GM21367 (cell line): ENCODE measurements at regions not wholly inside any gene's neighbourhood (a gene's known extent, or its start where the extent isn't known, plus 50 kb on each side); places are given as distances from the start of the nearest gene placed in this dataset.
"Not testable (repeated sequence)": the region's sequence is repeated elsewhere in the genome, so short reads cannot be mapped to it uniquely, and the experiment has no call there.

ENCODE experiments used
- ATAC-seq: cut with Tn5 transposase; IDR thresholded peaks from one replicate; pipeline ENCODE4 v1.9.1; 2021; ENCODE audit not compliant: unreplicated experiment

DNA sequence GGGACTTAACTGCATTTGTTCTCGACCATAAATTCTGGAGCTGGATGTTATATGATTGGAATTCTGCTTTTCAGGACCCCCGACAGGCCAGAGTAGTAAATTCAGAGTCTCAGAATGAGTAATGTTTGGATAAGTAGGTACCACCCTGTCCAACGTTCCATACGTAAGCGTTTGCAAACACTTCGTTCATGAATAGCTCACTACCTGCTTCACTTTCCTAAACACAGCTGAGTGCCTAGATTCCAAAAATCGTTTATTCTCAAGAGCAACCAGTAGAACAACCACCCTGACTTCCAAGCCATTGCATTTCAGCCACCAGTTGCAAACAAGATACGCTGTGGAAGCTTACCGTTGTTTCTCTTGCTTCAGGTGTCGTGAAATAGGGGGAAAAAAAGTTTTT is 101.3 kb upstream of the DMRT1 start:
- ATAC-seq = no peak

DNA sequence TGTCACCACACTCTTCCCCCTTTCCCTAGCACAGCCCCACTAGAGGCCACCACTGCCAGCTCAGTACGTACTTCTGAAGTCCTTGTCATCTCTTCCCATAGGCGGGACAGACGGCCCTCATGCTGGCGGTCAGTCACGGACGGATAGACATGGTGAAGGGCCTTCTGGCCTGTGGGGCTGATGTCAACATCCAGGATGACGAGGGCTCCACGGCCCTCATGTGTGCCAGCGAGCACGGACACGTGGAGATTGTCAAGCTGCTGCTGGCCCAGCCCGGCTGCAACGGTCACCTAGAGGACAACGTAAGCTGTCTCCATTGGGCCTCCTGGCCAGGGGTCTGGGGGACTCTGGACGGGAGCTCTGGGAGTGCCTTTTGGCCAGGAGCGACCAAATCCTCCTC is 99.4 kb upstream of the DMRT1 start:
- ATAC-seq = no peak

GRCh38 chr9:742914-743589 is 98.4 kb upstream of the DMRT1 start:
- ATAC-seq = no peak

DNA sequence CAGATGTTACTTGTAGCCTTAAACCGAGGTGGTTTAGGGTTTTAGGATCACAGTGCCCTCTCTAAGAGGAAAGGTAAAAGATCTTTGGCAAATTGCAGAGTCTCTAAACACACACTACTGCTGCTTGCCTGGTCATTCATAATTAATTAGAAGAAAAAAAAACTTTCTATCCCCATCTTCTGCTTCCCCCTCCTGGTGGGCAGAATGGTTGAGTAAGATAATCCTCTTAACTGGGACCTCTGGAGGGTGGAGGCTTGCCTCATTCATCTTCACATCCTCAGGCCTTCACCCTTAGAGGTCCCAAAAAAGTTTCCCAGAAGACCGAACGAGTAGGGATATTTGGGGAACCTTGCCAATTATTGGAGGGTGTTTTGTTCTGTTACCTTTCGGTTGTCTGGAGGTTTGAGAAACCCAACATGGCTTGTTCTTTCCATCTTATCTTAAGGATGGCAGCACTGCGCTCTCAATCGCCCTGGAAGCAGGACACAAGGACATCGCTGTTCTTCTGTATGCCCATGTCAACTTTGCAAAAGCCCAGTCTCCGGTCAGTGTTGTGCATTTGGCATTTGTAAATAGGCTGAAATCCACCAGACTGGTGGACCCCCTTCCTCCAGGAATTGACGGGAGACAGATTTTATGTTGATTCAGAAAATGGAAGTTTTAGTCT is 97.3 kb upstream of the DMRT1 start:
- ATAC-seq = no peak

GRCh38 chr9:744790-745484 is 96.6 kb upstream of the DMRT1 start:
- ATAC-seq = no peak

DNA sequence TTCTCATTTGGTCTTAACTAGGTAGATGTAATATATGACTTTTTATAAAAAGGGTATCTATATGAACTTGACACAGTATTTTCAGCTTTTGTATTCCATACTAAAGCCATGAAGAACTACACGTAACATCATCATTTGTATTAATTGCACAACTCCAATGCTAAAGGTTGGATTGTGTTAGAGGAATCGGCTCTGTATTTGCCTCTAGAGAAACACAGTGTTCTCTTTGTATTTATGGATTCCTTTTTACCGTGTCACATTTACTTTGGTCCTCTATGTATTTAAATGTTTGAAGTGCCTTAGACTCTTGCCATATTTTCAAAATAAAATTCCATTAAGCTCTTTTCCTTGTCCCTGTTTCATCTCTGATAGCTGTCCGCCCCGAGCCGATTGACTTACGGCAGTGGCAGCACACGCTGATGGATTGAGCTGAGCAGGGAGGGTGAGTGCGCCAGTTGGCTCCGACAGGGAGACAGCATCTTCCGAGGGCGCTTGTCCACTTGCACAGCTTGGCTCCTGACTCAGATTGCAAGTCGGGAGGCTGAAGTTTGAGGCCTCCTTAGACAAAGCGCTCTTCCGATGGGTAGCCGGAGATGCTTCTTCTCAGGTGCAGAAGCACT is 95.6 kb upstream of the DMRT1 start:
- no peak for ATAC-seq

DNA sequence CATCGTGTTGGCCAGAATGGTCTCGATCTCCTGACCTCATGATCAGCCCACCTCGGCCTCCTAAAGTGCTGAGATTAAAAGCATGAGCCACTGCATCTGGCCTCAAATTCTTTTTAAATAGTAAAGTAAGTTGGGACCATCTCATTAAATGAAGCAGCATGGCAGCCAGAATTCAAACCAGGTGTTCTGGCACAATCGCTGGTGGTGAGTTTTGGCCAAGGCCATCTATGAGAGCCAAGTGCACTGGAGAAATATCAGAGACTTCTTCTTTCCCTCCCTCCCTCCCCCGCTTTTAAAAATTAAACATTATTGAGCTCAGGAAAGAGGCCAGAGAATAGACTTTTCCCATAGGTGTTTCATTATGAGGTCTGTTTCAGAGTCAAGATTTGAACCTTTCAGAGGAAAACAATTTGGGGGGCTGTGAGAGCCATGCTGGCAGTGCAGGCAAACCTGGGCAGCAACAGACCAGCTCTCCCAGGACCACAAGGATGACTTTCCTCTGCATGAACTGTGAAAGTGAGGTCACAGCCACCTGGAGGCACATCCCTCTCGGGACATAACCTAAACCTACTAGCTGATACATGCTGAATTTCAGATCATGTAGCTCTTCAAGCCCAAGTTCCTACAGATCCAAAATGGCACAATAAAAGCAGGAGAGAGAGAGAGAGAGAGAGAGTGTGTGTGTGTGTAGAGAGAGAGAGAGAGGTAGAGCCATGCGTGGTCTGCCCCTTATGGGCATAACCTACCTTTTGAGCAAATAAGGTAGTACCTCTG is 94.6 kb upstream of the DMRT1 start:
- no peak for ATAC-seq

DNA sequence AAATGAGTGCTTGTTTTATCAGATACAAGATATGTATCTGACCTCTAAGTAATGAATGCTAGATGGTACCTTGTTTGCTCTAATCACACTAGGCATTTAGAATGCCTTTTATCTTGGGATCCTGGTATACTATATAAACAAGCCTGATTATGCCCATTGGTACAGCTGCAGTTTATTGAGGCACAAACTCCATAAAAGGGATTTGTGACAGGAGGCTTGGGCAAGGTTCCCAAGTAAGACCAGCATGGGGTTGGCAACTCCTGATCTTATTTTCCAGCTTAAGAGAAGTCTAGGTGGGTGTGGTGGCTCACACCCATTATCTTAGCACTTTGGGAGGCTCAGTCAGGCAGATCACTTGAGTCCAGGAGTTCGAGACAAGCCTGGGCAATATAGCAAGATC is 93.9 kb upstream of the DMRT1 start:
- ATAC-seq = no peak

GRCh38 chr9:748861-749497 is 92.5 kb upstream of the DMRT1 start:
- no peak for ATAC-seq

DNA sequence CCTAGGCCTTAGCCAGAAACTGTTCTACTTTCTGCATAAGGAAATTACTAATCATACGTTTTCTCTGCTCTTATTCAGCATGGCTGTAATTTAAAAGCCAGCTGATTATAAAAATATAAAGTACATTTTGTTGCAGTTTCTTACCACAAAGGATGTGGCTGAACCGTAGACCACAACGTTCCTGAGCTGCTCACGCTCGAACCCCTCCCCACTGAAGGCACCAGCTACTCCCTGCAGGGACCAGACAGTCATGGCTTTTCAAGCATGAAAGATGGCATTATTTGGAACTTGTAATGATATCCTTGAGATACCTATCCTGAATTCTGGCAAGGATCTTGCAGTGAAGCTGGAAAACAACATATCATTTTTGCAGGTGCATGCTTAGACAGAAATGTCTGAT is 91.8 kb upstream of the DMRT1 start:
- ATAC-seq = no peak

DNA sequence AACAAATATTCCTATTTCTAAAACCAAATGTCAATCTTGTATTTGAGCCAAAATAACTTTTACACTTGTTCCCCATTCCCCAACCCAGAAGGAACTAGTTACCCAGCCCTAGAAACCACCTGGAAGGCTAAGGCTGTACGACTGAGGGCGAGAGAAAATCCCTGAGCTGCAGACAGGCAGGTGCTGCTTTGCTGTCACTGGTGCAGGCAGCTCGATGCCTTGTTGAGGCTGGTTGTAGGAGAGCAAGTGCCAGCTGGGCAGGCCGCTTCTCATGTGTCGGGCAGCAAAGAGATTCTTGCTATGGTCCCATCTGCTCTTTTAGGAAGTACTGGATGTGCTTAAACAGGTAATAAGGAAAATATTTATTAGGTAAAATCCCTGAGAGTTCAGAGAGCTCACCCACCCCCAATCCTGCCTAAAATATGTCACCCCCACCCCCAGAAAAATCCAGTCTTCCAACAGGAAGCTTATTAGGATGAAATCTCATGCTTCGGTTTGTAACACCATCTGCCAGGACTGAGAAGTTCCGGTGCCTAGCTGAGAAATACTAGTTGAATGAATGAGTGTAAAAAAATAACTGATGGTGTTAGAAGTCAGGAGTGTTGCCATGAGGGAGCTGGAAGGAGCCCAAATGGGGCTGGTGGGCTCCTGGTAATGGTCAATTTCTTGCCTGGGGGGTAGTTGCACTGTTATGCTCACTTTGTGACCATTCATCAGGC is 91.1 kb upstream of the DMRT1 start:
- no peak for ATAC-seq

- peak; percentile 86 for ATAC-seq
Measured at GRCh38 chr9:751137-752051, 90.1 kb upstream of the DMRT1 start.

GRCh38 chr9:752201-752600 is 89.3 kb upstream of the DMRT1 start:
- no peak for ATAC-seq

GRCh38 chr9:752681-753200 is 88.8 kb upstream of the DMRT1 start:
- ATAC-seq = no peak

DNA sequence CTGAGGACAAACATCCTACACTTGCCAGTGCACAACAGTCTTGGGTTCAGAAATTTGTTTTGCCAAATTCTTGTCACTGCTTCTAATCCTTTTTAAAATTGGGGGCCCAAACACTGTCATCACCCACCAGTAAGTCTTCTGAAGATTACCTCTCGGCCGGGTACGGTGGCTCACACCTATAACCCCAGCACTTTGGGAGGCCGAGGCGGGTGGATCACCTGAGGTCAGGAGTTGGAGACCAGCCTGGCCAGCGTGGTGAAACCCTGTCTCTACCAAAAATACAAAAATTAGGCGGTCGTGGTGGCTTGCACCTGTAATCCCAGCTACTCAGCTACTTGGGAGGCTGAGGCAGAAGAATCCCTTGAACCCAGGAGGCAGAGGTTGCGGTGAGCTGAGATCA is 87.8 kb upstream of the DMRT1 start:
- not testable (repeated sequence) for ATAC-seq

DNA sequence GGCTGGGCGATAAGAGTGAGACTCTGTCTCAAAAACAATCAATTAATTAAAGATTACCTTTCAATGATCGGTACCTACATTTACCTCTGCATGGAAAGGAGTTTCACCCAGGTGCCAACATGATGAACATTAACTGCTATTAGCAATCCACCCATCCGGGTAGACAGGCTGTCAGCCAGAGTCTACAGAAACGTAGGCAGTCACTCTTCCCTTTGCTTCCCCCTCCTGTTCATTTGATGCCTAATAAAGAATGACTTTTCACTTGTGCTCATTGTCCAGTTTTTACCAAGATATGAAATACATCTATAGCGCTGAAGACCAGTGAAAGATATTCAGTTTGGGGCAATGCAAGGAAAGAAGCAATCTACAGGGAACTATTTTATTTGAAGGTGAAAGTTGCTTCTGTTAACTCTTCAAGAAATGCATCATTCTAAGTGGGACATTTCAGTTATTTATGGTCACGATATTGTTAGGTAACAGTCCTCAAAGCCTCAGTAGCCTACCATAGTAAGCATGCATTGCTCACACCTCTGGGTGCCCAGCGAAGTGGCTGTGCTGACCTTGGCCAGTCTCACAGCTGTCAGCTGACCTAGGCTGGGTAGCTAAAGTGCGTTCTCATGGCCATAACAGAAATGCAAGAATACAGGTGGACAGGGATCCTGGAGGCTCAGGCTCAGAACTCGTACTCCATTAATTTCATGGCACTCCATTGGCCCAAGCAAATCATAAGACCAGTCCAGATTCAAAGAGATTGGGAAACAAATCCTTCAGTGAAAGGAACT is 87.2 kb upstream of the DMRT1 start:
- ATAC-seq = no peak

GRCh38 chr9:755454-756381 is 85.8 kb upstream of the DMRT1 start:
- no peak for ATAC-seq
